SU-DHL-6 (cell line): ENCODE measurements at regions not wholly inside any gene's neighbourhood (a gene's known extent, or its start where the extent isn't known, plus 50 kb on each side); places are given as distances from the start of the nearest gene placed in this dataset.

Experiments used
- EZH2phosphoT487 ChIP-seq: fragments of 200-600 bp; sonication (generic), shearing (Covaris generic); conservative IDR thresholded peaks from 2 replicates; pipeline ENCODE4 v1.6.1; 2018; ENCODE audit warnings: mild to moderate bottlenecking, antibody characterized with exemption, low read length, moderate library complexity, mixed read lengths
- TF ChIP-seq, protein P1 (sequence below): fragments of 200-600 bp; sonication (generic); IDR thresholded peaks from one replicate; pipeline ENCODE4 v1.5.1; 2017; ENCODE audit warnings: antibody characterized with exemption, mild to moderate bottlenecking, low read length, moderate library complexity; ENCODE audit not compliant: insufficient read depth, poor library complexity, severe bottlenecking

DNA sequence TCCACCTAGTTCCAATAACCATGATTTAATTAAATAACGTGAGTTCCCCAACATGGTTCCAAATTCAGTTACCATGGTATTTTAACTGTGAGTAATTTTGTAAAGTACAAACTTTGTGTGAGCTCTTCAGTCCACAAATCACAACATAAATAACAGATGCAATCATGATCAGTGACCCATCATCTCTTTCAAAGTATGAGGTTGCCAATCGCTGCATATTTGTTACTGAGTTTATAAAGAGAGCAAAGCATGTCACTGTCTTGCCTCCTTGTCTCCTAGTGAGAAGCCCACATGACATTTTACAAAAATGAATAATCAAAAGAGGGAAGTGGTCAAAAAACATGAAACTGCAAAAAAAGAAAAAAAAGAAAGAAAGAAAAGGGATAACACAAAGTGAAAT is 69.1 kb upstream of the PDSS1 start:
- TF ChIP-seq, protein P1, sequence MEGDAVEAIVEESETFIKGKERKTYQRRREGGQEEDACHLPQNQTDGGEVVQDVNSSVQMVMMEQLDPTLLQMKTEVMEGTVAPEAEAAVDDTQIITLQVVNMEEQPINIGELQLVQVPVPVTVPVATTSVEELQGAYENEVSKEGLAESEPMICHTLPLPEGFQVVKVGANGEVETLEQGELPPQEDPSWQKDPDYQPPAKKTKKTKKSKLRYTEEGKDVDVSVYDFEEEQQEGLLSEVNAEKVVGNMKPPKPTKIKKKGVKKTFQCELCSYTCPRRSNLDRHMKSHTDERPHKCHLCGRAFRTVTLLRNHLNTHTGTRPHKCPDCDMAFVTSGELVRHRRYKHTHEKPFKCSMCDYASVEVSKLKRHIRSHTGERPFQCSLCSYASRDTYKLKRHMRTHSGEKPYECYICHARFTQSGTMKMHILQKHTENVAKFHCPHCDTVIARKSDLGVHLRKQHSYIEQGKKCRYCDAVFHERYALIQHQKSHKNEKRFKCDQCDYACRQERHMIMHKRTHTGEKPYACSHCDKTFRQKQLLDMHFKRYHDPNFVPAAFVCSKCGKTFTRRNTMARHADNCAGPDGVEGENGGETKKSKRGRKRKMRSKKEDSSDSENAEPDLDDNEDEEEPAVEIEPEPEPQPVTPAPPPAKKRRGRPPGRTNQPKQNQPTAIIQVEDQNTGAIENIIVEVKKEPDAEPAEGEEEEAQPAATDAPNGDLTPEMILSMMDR = no peak
- no peak for TF ChIP-seq EZH2phosphoT487
